Endothelial cell (in vitro differentiated cells): ENCODE measurements at regions not wholly inside any gene's neighbourhood (a gene's known extent, or its start where the extent isn't known, plus 50 kb on each side); places are given as distances from the start of the nearest gene placed in this dataset.

Experiments used
- DNase-seq: peaks from one replicate; pipeline ENCODE4 v3.0.0; 2021; ENCODE audit warnings: low spot score
- H3K27ac Mint-ChIP-seq: one replicate; pipeline ENCODE4 v1.8.0; 2021; ENCODE audit warnings: mixed read lengths, inconsistent platforms; ENCODE audit not compliant: unreplicated experiment
- H3K27me3 Mint-ChIP-seq: one replicate; pipeline ENCODE4 v1.8.0; 2021; ENCODE audit warnings: mild to moderate bottlenecking, moderate library complexity, mixed read lengths, inconsistent platforms; ENCODE audit not compliant: unreplicated experiment
- H3K36me3 Mint-ChIP-seq: one replicate; pipeline ENCODE4 v1.8.0; 2021; ENCODE audit warnings: mild to moderate bottlenecking, low read depth, mixed read lengths, inconsistent platforms; ENCODE audit not compliant: unreplicated experiment
- H3K4me1 Mint-ChIP-seq: one replicate; pipeline ENCODE4 v1.8.0; 2021; ENCODE audit warnings: mild to moderate bottlenecking, mixed read lengths, inconsistent platforms; ENCODE audit not compliant: unreplicated experiment
- H3K4me3 Mint-ChIP-seq: one replicate; pipeline ENCODE4 v1.8.0; 2021; ENCODE audit warnings: mild to moderate bottlenecking, mixed read lengths, inconsistent platforms; ENCODE audit not compliant: unreplicated experiment
- H3K9me3 Mint-ChIP-seq: one replicate; pipeline ENCODE4 v1.8.0; 2021; ENCODE audit warnings: mixed read lengths, inconsistent platforms; ENCODE audit not compliant: unreplicated experiment
- TF ChIP-seq, protein P1 (sequence below): fragments of 200-600 bp; sonication (generic); IDR thresholded peaks from one replicate; pipeline ENCODE4 v1.5.0; 2021; ENCODE audit warnings: antibody characterized with exemption; ENCODE audit not compliant: unreplicated experiment

DNA sequence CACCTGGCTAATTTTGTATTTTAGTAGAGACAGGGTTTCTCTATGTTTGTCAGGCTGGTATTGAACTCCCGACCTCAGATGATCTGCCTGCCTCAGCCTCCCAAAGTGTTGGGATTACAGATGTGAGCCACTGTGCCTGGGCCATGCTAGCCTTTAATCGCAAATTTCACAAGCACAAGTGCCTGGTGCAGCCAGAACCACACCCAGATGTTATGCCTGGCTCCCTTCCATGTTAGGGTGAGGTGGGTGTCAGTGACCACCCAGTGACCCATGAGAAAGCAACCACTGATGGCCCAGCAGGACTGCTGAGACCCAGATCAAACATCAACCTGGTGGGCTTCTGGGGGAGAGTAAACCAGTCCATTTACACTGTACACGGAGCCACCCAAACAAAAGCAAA lies 241.9 kb downstream of the CDH11 start:
- no peaks in the 10 kb centered on the region for H3K27me3 Mint-ChIP-seq
- no peak overlapping the region for H3K27ac Mint-ChIP-seq
- H3K4me3 Mint-ChIP-seq: no peak overlapping the region
- TF ChIP-seq, protein P1, sequence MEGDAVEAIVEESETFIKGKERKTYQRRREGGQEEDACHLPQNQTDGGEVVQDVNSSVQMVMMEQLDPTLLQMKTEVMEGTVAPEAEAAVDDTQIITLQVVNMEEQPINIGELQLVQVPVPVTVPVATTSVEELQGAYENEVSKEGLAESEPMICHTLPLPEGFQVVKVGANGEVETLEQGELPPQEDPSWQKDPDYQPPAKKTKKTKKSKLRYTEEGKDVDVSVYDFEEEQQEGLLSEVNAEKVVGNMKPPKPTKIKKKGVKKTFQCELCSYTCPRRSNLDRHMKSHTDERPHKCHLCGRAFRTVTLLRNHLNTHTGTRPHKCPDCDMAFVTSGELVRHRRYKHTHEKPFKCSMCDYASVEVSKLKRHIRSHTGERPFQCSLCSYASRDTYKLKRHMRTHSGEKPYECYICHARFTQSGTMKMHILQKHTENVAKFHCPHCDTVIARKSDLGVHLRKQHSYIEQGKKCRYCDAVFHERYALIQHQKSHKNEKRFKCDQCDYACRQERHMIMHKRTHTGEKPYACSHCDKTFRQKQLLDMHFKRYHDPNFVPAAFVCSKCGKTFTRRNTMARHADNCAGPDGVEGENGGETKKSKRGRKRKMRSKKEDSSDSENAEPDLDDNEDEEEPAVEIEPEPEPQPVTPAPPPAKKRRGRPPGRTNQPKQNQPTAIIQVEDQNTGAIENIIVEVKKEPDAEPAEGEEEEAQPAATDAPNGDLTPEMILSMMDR: no peak
- H3K36me3 Mint-ChIP-seq: no peaks in the 10 kb centered on the region
- no peaks in the 10 kb centered on the region for H3K9me3 Mint-ChIP-seq
- no peak for DNase-seq
- H3K4me1 Mint-ChIP-seq: peaks cover 5% of the 10 kb centered on the region

- Mint-ChIP-seq H3K27ac (no peak overlapping the region), H3K4me3 (no peak overlapping the region), H3K9me3 (no peaks in the 10 kb centered on the region), H3K36me3 (no peaks in the 10 kb centered on the region), H3K27me3 (no peaks in the 10 kb centered on the region), H3K4me1 (peaks cover 5% of the 10 kb centered on the region)
- no peak for DNase-seq
- TF ChIP-seq, protein P1: no peak
These were observed 242.9 kb downstream of the CDH11 start for GRCh38 chr16:64878940-64879339.

DNA sequence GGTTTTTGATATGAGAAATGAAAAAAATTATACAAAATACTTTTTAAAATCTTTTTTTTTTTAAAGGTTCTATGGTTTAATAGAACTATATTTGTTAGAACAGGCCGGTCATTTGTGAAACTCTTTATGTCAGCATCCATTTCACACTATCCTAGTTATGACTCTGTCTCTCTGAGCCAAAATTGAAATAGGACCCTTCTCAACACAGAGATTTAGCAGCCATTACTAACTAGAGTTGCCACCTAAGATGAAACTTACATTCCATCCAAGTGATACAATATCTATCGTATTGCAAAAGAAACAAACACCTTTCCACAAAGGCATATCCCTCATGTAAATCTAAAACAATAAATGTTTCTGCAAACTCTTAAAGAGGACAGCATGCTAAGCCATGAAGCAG lies 249.8 kb downstream of the CDH11 start:
- DNase-seq: no peak
- no peaks in the 10 kb centered on the region for H3K9me3 Mint-ChIP-seq
- TF ChIP-seq, protein P1: no peak
- no peak overlapping the region for H3K4me3 Mint-ChIP-seq
- H3K36me3 Mint-ChIP-seq: no peaks in the 10 kb centered on the region
- H3K4me1 Mint-ChIP-seq: no peaks in the 10 kb centered on the region
- H3K27ac Mint-ChIP-seq: no peak overlapping the region
- H3K27me3 Mint-ChIP-seq: no peaks in the 10 kb centered on the region

GRCh38 chr16:64870859-64871258 lies 251.0 kb downstream of the CDH11 start:
- TF ChIP-seq, protein P1: no peak

DNA sequence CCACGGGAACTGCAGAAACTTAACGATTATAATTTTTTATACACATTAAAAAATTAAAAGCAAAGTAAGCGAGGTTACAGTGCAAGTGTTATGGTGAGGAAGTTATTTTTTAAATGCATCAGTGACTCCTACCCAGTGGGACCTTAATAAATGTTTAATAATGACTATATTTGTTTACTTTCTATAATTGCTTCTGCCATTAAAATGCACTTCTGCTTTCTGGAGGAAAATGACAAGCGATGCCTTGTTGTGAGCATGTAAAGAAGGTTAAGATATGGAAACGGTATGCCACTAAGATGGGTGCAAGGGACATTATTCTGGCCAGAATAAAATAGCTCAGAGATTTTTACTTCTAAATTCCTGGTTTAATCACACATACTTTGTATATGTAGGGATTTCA lies 252.1 kb downstream of the CDH11 start:
- no peaks in the 10 kb centered on the region for H3K27me3 Mint-ChIP-seq
- no peak overlapping the region for H3K27ac Mint-ChIP-seq
- no peak for DNase-seq
- no peaks in the 10 kb centered on the region for H3K9me3 Mint-ChIP-seq
- H3K4me1 Mint-ChIP-seq: no peaks in the 10 kb centered on the region
- TF ChIP-seq, protein P1: no peak
- H3K4me3 Mint-ChIP-seq: no peak overlapping the region
- H3K36me3 Mint-ChIP-seq: no peaks in the 10 kb centered on the region

More at GRCh38 chr16:64870859-64871258, 251.0 kb downstream of the CDH11 start:
- H3K9me3 Mint-ChIP-seq: no peaks in the 10 kb centered on the region
- no peaks in the 10 kb centered on the region for H3K4me1 Mint-ChIP-seq
- no peaks in the 10 kb centered on the region for H3K36me3 Mint-ChIP-seq
- no peak overlapping the region for H3K4me3 Mint-ChIP-seq
- H3K27ac Mint-ChIP-seq: no peak overlapping the region
- no peak for DNase-seq
- no peaks in the 10 kb centered on the region for H3K27me3 Mint-ChIP-seq
